Peyer's patch (tissue), 4 donors: ENCODE measurements at regions not wholly inside any gene's neighbourhood (a gene's known extent, or its start where the extent isn't known, plus 50 kb on each side); places are given as distances from the start of the nearest gene placed in this dataset.

ENCODE experiments used
- CTCF ChIP-seq, 6 experiments: fragments of 450-650 bp in 4 of 6; fragments of 200-600 bp in 2 of 6; sonication (generic) in 1 of 6; IDR thresholded peaks; one replicate each; pipeline ENCODE4 v1.5.1; 2017 to 2019; ENCODE audit warnings: antibody characterized with exemption in 6 of 6, mild to moderate bottlenecking in 3 of 6, moderate library complexity in 1 of 6
- POLR2A ChIP-seq, 2 donors: fragments of 450-650 bp; IDR thresholded peaks; one replicate each; pipeline ENCODE4 v1.5.1; 2017; ENCODE audit warnings: antibody characterized with exemption in 2 of 2, mild to moderate bottlenecking in 2 of 2, moderate library complexity in 2 of 2

DNA sequence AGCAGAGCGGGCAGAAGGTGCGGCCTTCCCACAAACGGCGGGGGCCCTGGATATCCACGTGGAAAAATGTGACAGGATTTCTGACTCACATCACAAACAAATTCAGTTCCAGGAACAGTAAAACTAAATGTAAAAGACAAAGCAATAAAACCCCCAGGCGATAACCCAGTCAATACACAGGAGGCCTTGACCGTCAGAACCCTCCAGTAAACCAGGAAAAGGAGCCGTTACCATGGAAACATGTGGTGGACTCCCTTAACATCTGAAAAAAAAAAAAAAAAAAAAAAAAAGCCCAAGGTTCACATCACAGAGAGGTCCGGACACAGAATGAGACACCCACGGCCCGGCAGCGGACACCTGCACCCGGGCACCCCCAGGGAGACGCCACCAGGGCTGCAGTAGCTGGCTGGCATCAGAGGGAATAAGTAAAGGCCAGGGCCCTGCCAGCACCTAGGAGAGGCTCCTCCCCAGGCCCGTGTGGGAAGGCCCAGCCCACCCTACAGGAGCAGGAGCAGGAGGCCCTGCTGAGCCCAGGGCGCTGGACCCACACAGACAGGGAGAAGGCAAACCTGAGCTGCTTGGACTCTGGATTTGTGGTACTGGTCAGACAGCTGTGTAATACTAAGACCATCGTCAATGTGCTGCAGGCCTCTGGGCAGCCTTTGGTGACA lies 83.7 kb downstream of the TMEM18 start:
- TF ChIP-seq POLR2A (IDR thresholded peaks at IDR 0.05) (no peak), CTCF (IDR thresholded peaks at IDR 0.05) (no peak)
